EL (cell line): ENCODE measurements at regions not wholly inside any gene's neighbourhood (a gene's known extent, or its start where the extent isn't known, plus 50 kb on each side); places are given as distances from the start of the nearest gene placed in this dataset.
A peak's percentile ranks its signal among the peaks of the same experiment; 100 is the strongest.
"Not testable (repeated sequence)": the region's sequence is repeated elsewhere in the genome, so short reads cannot be mapped to it uniquely, and the experiment has no call there.

ENCODE experiments used
- DNase-seq: peaks from one replicate; pipeline ENCODE4 v3.0.0-alpha.2; 2016

DNA sequence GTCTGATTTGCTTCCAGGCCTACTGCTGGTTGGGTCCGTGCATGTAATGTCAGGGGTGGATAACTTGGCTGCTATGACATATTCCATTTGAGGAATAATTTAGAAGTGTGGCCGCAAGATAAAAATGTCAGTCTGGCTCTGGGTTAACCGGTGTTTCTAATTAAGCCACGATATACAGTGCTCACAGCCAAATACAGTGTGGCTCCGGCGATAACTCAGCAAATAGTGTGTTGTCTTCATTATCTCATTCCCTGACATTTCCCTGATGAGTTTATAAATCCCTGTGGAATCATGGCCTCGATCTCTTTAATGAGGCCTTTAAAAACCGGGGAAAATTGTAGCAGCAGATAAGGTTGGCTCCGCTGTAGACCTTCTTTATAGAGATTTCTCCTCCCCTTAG is 1125.0 kb downstream of the TYW1 start:
- DNase-seq = no peak

DNA sequence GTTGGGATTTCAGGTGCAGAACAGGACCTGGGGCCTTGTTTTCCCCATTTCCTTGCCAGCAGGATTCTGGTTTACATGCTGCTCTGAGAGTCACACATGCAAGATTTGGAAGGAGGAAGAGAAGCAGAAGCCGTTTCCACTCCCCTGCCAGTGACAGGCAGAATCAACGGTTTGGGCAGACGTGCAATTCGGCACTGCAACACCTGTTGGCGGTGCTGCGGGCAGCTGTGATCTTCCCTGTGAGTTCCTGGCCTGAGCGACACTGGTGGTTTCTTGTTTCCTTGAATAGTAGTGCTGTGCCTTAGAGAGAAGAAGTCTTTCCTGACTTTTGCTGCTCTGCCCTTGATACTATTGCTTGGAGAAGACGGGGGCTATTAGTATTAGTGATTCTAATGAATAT is 1126.2 kb downstream of the TYW1 start:
- no peak for DNase-seq

DNA sequence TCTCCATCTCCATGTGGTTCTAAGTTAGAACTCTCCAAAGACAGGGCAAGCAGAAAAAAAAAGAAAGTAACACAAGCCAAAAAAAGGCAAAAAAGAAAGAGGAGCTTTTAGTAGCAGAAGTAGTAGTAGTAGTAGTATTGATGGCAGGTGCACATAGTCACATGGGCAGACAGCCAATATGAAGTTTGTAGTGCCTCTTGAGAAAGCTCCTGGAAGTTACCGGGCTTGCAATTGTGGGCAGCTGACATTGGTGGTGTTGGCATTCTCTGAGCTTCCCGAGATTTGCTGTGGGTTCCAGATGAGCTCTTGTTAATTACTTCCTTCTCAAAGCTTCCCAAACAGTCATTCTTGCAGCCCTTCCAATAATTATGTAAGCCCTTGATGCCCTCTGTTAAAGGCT is 1128.5 kb downstream of the TYW1 start:
- DNase-seq = no peak

DNA sequence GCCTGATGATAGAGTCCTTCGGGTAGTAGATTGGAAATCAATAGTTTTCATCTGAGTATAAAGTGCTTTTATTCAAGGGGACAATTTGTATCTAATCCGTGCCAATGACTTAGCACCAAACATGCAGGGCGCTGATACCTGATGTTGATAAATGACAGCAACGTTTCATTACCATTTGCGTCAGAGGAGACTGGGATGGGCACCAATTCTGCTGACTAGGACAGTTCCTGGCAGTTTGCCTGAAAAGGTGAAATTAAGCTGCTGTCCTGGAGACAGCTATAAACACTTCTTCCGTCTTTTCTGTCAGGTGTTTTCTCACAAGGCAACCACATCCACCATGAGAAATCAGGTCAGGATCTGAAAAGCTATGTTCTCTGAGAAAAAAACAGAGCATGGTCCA is 1136.4 kb downstream of the TYW1 start:
- DNase-seq = no peak

DNA sequence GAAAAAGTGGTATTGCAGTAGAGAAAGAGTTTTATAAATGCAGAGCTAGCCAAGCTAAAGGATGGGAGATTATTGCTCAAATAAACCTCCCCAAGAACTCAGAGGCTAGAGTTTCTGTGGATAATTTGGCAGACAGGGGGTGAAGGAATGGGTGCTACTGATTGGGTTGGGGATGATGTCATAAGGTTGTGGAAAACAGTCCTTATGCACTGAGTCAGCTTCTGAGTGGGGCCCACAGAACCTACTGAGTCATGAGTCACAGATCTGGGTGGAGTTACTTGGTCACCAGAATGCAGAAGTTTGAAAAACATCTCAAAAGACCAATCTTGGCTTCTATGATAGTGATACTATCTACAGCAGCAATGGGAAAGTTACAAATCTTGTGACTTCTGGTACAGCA is 1146.7 kb downstream of the TYW1 start:
- no peak for DNase-seq

DNA sequence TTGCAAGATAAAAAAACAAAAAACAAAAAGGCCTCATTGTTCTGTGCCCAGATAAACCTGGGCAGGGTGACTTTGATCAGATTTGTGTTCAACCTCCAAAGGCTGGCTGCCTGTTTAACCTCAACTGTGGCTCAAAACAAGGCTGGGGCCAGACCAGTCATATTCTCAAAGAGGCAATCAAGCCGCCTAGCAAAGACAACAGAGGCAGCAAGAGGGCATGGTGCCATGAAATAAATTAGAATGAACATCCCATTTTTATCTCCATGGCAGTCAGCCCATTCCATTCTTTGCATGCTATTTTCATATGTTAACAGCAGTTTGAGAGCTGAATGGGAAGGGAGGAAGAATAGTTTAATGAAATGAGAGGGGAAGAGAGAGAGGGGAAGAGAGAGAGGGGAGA is 1150.3 kb downstream of the TYW1 start:
- DNase-seq = no peak

DNA sequence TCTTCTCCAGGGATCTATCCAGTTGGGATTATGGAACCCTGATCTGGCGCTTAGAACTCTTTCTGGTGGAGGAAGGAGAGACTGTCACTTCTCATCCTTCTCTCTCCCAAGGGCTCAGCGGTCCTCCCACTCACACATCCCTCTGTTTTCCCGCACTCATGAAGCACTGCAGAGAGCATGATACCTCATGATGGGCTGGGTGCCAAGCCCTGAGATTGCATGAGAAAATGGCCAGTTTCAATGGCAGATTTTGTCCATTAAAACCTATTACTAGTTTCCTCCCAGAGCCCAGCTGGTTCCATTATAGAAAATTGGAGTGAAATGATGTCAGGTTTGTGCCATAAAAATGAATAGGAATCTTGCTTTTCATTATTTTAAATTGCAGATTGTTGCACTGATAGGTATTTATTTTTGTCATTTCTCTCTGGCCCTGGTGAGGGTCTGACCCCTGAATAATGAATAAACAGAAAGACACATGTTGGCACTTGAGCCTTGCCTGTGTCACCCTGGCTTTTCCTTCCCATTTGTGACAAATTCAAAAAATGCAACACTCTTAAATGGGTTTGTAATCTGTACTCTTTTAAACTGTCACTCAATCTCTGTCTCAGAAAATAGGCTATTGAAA is 1151.1 kb downstream of the TYW1 start:
- DNase-seq = no peak

DNA sequence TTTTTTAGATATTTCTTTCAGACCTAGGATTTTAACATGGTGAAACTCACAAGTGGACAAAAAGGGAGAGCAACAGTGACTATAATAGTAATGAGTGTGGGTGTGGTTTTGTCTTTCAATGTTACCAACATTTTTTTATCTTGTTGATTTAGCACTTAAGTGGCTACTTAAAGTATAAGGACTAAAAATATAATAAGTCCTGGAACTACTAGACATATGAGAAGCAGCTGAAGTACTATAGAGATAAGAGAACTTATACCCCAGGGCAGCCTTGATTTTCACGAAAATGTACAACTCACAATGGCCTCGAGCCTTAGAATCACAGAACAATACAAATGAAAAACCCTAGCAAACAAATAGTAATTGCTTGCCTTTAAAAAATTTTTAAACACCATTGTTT is 1151.8 kb downstream of the TYW1 start:
- no peak for DNase-seq

DNA sequence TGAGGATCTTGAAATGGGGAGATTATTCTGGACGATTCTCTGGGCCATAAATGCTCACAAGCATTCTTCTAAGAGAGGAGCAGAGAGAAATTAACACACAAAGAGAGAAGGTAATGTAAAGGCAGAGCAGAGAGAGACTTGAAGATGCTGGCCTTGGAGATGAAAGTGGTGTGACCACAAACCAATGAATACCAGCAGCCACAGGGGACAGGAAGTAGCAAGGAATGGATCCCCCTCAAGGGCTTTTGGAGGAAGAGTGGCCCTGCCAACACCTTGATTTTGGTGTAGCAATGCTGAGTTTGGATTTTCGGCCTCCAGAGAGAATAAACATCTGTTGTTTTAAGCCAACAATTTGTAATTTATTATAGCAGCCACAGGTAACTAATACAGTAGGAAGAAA is 1155.6 kb downstream of the TYW1 start:
- no peak for DNase-seq

DNA sequence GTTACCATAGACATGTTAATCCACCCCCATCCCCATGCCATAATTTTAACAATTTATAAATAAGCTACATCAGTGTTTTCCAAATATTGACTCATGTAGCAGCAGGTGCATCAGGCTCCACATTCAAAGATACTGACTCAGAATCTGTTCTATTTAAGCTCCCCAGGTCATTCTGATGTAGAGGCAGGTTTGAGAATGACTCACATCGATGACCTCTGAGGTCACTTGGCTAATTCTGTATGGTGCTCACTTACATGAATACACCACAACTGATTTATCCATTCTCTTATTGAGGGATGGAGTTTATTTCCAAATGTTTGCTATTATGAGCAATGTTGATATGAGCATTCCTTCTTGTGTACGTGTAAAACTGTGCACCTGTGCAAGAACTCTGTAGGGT is 1159.0 kb downstream of the TYW1 start:
- no peak for DNase-seq

DNA sequence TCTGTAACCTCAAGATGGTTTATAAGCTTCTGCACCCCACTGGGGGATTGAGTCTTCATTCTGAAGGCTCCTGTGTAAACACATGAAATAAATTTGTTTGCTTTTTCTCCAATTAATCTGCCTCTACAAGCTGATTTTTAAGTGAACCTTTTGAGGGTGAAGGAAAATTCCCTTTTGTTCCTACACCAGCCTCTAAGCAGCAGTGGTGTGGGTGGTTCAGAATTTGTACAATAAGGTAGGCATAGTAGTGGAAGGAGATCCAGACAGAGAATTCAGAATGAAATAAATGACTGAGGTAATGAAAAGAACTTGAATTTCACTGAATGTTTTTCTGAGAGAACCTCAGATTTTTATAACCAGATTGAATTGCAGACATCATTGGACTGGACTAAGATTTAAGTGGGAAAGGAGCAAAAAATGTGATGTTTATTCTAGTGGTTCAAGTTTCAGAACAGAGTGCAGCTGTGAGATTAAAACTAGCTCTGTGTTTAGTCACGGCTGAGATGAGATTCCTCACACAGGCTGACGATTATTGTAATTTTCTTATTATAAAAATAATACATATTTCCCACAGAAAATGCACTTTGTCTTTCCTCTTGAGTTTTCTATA is 1162.2 kb downstream of the TYW1 start:
- no peak for DNase-seq

DNA sequence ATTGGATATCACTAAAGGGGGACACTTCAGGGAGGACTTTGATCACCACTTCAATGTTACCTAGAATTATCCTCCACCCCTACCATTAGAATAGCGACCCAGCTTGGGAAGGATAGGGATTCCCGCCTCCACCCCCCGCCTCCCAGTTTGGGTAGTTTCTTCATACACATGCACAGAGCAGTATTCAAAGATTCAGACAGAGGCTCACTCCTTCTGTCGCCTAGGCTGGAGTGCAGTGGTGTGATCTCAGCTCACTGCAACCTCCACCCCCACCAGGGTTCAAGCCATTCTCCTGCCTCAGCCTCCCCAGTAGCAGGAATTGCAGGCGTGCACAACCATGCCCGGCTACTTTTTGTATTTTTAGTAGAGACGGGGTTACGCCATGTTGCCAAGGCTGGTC is 1166.1 kb downstream of the TYW1 start:
- no peak for DNase-seq

DNA sequence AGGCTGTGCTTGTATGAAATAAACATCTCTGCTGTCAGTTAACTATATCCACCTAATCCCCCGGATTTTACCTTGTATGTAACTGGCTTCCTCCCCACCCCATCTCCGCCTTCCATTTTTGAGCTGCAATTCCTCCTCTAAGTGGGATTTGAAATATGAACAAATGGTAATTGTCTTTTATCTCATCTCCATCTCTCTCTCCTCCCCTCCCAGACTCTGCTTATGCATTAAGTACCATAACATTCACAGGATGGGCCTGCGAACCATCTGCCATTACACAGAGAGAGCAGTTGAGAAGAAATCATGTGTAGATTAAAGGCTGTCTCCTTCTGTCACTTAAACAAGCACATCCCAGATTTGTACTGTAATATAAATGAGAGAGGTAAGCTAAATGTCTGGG is 1169.9 kb downstream of the TYW1 start:
- DNase-seq = no peak

DNA sequence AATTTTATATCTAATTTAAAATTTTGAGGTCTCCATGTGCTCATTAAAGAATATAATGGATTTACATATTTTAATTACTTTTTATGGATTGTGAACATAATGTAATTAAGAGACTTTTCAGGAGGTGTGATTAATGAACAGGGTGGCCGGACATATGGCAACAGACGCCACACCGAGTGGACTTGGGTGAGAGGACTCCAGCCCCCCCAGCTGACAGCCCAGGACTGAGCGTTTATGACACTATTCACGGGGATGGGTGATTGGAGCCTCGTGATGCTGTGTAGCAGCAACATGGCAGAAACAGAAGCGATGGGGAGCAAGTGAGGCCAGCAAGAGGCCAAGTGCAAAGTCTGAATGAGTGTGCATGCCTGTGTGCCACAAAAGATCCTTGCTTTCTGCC is 1176.9 kb downstream of the TYW1 start:
- DNase-seq = no peak

DNA sequence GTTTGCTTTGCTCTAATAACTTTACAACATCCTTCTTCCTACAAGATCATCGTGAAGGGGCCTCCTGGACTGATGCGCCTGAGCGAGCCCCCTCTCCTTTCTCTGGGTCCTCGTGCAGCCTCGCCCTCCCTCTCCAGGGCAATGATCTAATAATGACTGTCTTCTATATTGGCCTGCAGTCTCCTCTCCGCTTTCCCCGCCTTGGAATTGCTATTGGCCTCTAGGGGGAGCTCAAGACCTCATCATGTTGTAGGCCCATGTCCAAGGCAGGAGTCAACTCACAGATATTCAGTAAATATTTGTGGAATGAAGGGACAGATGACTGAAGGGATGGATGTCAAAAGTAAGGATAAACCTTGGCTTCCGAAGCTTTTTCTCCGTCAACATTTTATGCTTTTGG is 1180.3 kb downstream of the TYW1 start:
- peak; percentile 1 for DNase-seq

DNA sequence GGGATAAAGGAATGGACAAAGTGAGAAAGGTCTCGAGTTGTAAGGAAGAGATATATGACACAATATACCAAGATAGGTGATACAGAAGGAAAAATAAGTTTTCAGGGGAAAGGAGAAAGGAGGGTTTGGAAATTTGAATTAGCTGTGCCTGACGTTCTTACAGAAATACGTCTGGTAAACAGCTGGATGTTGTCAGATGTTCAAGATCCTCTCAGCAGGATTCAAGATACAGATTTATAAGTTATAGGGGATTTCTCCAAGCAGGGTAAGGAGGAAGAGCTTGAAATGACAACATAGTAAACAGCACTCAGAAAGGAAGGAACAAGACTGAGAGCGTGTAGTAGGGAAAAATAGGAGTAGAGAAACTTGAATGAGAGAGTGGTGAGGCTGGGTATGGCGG is 1184.1 kb downstream of the TYW1 start:
- no peak for DNase-seq

DNA sequence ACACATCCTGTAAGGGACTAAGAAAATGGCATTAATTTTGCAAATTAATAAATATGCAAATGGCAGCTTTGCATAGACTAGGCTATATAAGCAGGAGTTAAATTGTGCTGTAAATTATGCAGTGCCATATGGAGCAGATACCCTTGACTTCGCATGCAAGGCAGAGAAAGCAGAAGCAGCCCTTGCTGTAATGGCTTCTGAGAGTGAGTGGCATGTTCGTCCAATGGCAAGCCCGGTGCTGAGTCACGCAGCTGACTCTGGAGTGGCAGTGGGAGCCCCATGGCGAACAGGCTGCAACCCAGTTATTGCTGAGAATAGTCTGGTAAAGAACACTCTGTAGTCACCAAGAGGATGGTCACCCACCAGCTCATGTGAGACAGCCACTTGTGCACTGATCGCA is 1186.5 kb downstream of the TYW1 start:
- no peak for DNase-seq

DNA sequence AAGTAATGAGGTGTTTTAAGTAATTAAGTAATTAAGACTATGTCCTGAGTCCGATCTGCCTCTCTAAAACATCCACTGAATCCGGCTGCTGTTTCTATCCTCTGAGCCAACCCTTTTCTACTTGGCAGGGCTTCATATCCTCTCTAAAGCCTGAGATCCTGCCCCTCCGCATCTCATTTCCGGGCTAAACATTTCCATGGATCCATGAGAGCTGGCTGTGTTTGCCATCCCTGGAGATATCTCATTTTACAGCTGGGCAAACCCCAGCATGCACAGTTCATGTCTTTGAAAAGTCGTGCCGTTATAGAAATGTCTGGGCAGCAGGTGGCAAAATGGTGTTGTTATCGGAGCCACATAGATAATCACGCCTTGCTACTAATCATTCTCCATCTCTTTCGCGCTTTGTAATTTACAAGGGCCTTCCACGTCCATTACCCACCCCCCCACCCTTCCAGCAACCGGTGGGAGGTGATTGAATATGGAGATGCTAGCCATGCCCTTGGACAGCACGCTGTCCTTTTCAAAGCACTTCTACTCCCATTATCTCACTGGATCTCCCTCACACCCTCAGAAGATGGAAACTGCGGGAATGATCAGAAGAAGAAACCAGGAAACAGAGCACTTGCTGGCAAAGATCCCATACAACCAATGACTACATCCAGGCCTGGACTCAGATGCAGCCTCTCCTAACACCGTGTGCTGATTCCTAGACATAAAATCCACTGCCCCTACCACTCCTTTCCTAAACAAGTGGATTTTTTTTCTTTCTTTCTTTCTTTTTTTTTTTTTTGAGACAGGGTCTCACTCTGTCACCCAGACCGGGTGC is 1189.2 kb downstream of the TYW1 start:
- DNase-seq = no peak

DNA sequence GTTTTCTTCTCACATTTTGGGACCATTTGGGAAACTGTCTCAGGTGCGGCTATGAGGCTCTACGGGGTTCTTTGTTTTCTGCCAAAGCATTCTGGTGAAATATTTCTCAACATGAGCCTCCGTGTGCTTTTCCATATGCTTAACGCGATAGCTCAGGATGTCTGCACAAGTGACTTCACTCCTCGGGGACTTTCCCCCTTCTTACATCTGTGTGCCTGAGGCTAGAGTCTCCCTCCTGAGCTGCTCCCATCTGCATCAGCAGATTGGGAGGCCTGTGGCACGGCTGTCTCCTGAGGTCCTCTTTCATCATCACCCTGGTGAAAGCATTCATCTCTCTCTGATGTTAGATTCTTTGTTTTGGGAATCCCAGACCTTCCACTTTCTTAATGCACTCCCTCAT is 1190.9 kb downstream of the TYW1 start:
- no peak for DNase-seq

DNA sequence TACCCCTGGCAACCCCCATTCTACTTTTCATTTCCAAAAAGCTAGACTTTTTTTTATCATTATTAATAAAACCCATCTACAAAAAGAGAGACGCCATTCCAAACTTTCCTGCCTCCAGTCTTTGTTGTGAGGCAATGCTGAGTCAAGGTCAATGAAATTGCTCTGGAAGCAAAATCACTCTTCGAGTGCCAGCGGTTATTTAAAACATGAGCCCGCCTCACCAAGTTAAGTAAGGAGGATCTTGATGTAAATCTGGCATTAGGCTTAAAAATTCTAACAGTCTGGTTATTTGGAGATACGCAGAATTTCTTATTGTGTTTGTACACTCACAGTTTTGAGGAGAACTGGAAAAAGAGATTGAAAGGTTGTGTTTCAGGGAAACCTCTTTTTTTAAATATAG is 1196.3 kb downstream of the TYW1 start:
- DNase-seq = no peak

DNA sequence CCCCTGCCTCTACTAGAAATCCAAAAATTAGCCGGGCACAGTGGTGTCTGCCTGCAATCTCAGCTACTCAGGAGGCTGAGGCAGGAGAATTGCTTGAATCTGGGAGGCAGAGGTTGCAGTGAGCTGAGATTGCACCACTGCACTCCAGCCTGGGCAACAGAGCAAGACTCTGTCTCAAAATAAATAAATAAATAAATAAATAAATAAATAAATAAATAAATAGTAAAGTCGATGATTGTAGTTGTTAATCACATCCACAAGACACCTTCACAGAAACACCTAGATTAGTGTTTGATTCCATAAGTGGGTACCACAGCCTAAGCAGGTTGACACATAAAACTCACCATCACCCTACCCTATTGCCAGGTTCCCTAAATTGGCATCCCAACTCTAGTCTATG is 1199.0 kb downstream of the TYW1 start:
- DNase-seq = not testable (repeated sequence)

DNA sequence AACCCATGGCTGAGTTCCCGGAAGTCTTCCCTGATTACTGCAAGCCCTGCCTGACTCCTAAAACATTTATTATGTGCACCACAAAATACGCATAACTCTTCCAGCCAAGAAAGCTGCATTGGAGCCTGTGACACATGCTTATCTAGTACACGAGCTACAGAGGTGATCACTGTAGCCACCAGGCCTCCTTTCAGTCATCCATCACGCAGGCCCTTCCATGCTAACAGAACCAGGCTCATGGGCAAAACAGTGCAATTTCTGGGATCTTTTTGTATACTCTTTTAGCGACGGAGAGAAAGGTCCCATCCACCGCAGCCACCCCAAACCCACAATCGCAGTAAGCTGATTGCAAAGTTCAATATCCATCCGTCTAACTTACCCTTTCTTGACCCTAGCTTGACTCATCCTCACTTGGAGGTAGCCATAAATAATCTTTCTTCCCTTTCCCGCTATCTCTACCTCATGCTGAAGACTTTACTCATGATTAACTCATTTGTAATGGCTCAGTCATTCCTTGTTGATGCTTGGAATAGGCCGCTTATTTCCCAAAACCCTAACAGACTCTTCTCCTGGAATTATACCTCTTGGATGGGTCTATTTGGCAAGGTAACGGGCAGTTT is 1203.5 kb downstream of the TYW1 start:
- DNase-seq = no peak

DNA sequence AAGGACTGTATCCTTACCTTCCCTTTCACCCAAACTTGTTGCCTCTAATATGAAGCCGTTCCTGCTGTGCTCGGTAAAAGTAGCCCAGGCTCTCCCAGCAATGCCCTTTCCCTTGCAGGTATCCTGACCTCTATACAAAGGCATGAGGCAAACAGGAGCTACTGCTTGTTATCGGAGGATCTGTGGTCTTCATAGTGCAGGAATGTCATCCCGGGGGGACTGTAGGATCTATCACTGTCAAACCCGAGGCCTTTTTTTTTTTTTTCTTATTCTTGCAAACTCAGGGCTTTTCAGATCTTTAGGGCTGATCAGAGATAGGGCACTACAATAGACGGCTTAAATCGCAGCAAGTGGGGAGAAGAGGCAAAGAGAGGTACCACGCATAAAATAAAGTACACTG is 1206.6 kb downstream of the TYW1 start:
- DNase-seq = no peak

DNA sequence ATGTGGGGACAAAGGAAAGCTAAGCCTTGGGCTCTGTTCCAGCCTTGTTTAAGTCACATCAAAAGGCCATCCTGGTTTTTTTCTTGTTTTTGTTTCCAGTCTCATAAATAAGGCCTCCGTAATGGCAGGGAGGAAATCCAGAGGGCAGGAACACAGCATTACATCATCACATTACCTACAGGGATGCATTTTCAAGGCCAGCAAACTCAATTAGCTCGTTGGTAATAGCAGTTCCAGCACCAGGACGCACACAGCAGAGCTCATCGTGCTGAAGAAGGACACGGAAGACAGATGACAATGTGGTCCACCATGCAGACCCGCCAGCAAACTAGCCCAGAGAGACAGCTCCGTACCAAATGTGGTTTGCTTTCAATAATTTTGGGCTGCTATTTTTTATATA is 1209.2 kb downstream of the TYW1 start:
- DNase-seq = no peak
